ENCODE measurements at regions not wholly inside any gene's neighbourhood (a gene's known extent, or its start where the extent isn't known, plus 50 kb on each side); places are given as distances from the start of the nearest gene placed in this dataset.

- TF ChIP-seq ETS1 (IDR thresholded peaks at IDR 0.05), result no peak
- no peak for TF ChIP-seq CTCF (conservative IDR thresholded peaks at IDR 0.05; ENCODE audit: low read depth in 2 of 2)
- TF ChIP-seq POLR2AphosphoS5 (IDR thresholded peaks at IDR 0.05; ENCODE audit: low read depth), result no peak
- TF ChIP-seq CREB1 (CRISPR knock-in tag; IDR thresholded peaks at IDR 0.05; ENCODE audit: low read depth), result no peak
- no peak for TF ChIP-seq ZNF331 (CRISPR knock-in tag; IDR thresholded peaks at IDR 0.05; ENCODE audit: low read depth)
- no peak for TF ChIP-seq ZNF114 (CRISPR knock-in tag; IDR thresholded peaks at IDR 0.05)
- TF ChIP-seq STAT1 (IDR thresholded peaks at IDR 0.05; ENCODE audit: unreplicated experiment), result no peak
- TF ChIP-seq JUNB (IDR thresholded peaks at IDR 0.05; ENCODE audit: unreplicated experiment), result no peak
- no peak for TF ChIP-seq REST (IDR thresholded peaks at IDR 0.05; ENCODE audit: unreplicated experiment)
- TF ChIP-seq EZH2 (IDR thresholded peaks at IDR 0.05; ENCODE audit: low read depth, unreplicated experiment), result no peak
Observed at GRCh38 chr21:15353546-15353945, 288.7 kb upstream of the NRIP1 start (continued).

GRCh38 chr21:15354516-15354915 lies 289.7 kb upstream of the NRIP1 start:
- DNase-seq (ENCODE audit: low spot score) (no peak), ATAC-seq (no peak)
- H2AFZ ChIP-seq, result peak overlapping the region; percentile 75
- H3K79me2 ChIP-seq (replicated peaks; ENCODE audit: insufficient read depth), result no peaks in the 10 kb centered on the region
- no peak overlapping the region for H3K4me2 ChIP-seq
- H3K27me3 ChIP-seq (ENCODE audit: insufficient read depth), result no peaks in the 10 kb centered on the region
- Mint-ChIP-seq H3K4me1 (peaks cover 6% of the 10 kb centered on the region; the same call in 1 of the 3 replicates), H3K27me3 (ENCODE audit: insufficient read depth, low read depth, poor library complexity) (no peaks in the 10 kb centered on the region), H3K36me3 (ENCODE audit: low read depth) (no peaks in the 10 kb centered on the region; the same call in 2 of the 3 replicates), H3K9me3 (no peaks in the 10 kb centered on the region), H3K4me3 (no peak overlapping the region), H3K27ac (no peak overlapping the region)
- H3K36me3 ChIP-seq (ENCODE audit: insufficient read depth), result no peaks in the 10 kb centered on the region
- no peaks in the 10 kb centered on the region for H4K20me1 ChIP-seq (replicated peaks; ENCODE audit: insufficient read depth)
- no peak overlapping the region for H3K4me3 ChIP-seq
- H3F3A ChIP-seq (replicated peaks; ENCODE audit: low read depth), result no peaks in the 10 kb centered on the region
- H3K4me1 ChIP-seq (ENCODE audit: insufficient read depth), result no peaks in the 10 kb centered on the region
- no peak overlapping the region for H3K27ac ChIP-seq (ENCODE audit: low read depth)
- peaks cover 4% of the 10 kb centered on the region; the same call in 1 of the 2 replicates for H3K9me2 ChIP-seq (ENCODE audit: insufficient read depth)
- TF ChIP-seq CTCF (conservative IDR thresholded peaks at IDR 0.05; ENCODE audit: low read depth in 2 of 2), result no peak
- no peak for TF ChIP-seq REST (IDR thresholded peaks at IDR 0.05; ENCODE audit: unreplicated experiment)
- no peak for TF ChIP-seq ZNF331 (CRISPR knock-in tag; IDR thresholded peaks at IDR 0.05; ENCODE audit: low read depth)
- no peak for TF ChIP-seq EZH2phosphoT487 (IDR thresholded peaks at IDR 0.05; ENCODE audit: unreplicated experiment)
- TF ChIP-seq ETS1 (IDR thresholded peaks at IDR 0.05), result no peak
- no peak for TF ChIP-seq STAT1 (IDR thresholded peaks at IDR 0.05; ENCODE audit: unreplicated experiment)
- no peak for TF ChIP-seq JUNB (IDR thresholded peaks at IDR 0.05; ENCODE audit: unreplicated experiment)
- no peak for TF ChIP-seq CREB1 (CRISPR knock-in tag; IDR thresholded peaks at IDR 0.05; ENCODE audit: low read depth)
- no peak for TF ChIP-seq NANOG (IDR thresholded peaks at IDR 0.05; ENCODE audit: borderline replicate concordance)
- no peak for TF ChIP-seq ZNF114 (CRISPR knock-in tag; IDR thresholded peaks at IDR 0.05)

Data from GM23338 (cell line).